Stimulated activated CD4-positive, alpha-beta T cell treated with anti-CD3 and anti-CD28 coated beads, TNF-alpha, amount 100 ng/mL, for 1 hour (primary cell): ENCODE measurements at regions not wholly inside any gene's neighbourhood (a gene's known extent, or its start where the extent isn't known, plus 50 kb on each side); places are given as distances from the start of the nearest gene placed in this dataset.

Source experiments
- DNase-seq, 3 donors: peaks; one replicate each; pipeline ENCODE4 v3.0.0-alpha.2; 2020; ENCODE audit warnings: low read depth in 3 of 3, low spot score in 1 of 3

GRCh38 chr3:187822402-187822801 lies 77.1 kb upstream of the BCL6 start:
- DNase-seq: no peak

- no peak for DNase-seq
These were observed 78.5 kb upstream of the BCL6 start for GRCh38 chr3:187823746-187824145.

GRCh38 chr3:187827723-187828122 lies 82.5 kb upstream of the BCL6 start:
- no peak for DNase-seq

GRCh38 chr3:187828579-187829452 lies 83.5 kb upstream of the BCL6 start:
- DNase-seq: no peak

- no peak for DNase-seq
These were observed 84.9 kb upstream of the BCL6 start for GRCh38 chr3:187830181-187830580.

- DNase-seq: no peak
These were observed 86.1 kb upstream of the BCL6 start for GRCh38 chr3:187831125-187832051.

- no peak for DNase-seq
These were observed 86.9 kb upstream of the BCL6 start for GRCh38 chr3:187832202-187832601.

GRCh38 chr3:187833375-187833774 lies 88.1 kb upstream of the BCL6 start:
- DNase-seq: no peak

GRCh38 chr3:187833799-187834578 lies 88.7 kb upstream of the BCL6 start:
- DNase-seq: no peak

GRCh38 chr3:187836823-187837770 lies 91.8 kb upstream of the BCL6 start:
- DNase-seq: no peak

GRCh38 chr3:187838016-187838540 lies 92.8 kb upstream of the BCL6 start:
- DNase-seq: no peak

GRCh38 chr3:187839422-187839821 lies 94.2 kb upstream of the BCL6 start:
- no peak for DNase-seq

- DNase-seq: no peak
These were observed 95.6 kb upstream of the BCL6 start for GRCh38 chr3:187840856-187841255.

- no peak for DNase-seq
These were observed 96.3 kb upstream of the BCL6 start for GRCh38 chr3:187841560-187841959.

GRCh38 chr3:187843654-187844053 lies 98.4 kb upstream of the BCL6 start:
- DNase-seq: no peak

GRCh38 chr3:187844708-187845107 lies 99.4 kb upstream of the BCL6 start:
- no peak for DNase-seq

GRCh38 chr3:187845826-187846225 lies 100.6 kb upstream of the BCL6 start:
- no peak for DNase-seq

GRCh38 chr3:187848401-187848800 lies 103.1 kb upstream of the BCL6 start:
- DNase-seq: no peak

GRCh38 chr3:187849016-187849654 lies 103.9 kb upstream of the BCL6 start:
- no peak for DNase-seq
